MCF 10A (cell line): ENCODE measurements at regions not wholly inside any gene's neighbourhood (a gene's known extent, or its start where the extent isn't known, plus 50 kb on each side); places are given as distances from the start of the nearest gene placed in this dataset.

Experiments used
- BruUV-seq: library from RNA; stranded (reverse); fragments of 400-500 nt; replicated peaks from 2 replicates; lab custom pipeline; 2021; lab: Mats Ljungman, UMichigan
- CTCF ChIA-PET: fragments of 300-600 bp; sonication (Branson Sonifier 250); formaldehyde crosslinking; extraction: SDS; loops from one replicate; lab custom pipeline; 2021; ENCODE audit warnings: antibody characterized with exemption, inconsistent platforms; lab: Yijun Ruan, JAX
- POLR2A ChIA-PET: fragments of 300-600, 350-650 bp; sonication (Branson Sonifier 250); formaldehyde crosslinking; extraction: SDS; loops from one replicate; lab custom pipeline; 2020; ENCODE audit warnings: antibody characterized with exemption, inconsistent platforms; lab: Yijun Ruan, JAX
- DNase-seq: peaks from one replicate; pipeline ENCODE4 v3.0.0-alpha.2; 2018; ENCODE audit not compliant: unreplicated experiment
- H3K27ac Mint-ChIP-seq: one replicate; pipeline ENCODE4 v1.8.0; 2022; ENCODE audit warnings: mild to moderate bottlenecking, low read depth, mixed read lengths; ENCODE audit not compliant: unreplicated experiment
- H3K27me3 Mint-ChIP-seq: one replicate; pipeline ENCODE4 v1.8.0; 2022; ENCODE audit warnings: mixed read lengths; ENCODE audit not compliant: insufficient read depth, unreplicated experiment
- H3K36me3 Mint-ChIP-seq: one replicate; pipeline ENCODE4 v1.8.0; 2022; ENCODE audit warnings: mild to moderate bottlenecking, moderate library complexity, mixed read lengths; ENCODE audit not compliant: insufficient read depth, unreplicated experiment
- H3K4me1 Mint-ChIP-seq: one replicate; pipeline ENCODE4 v1.8.0; 2022; ENCODE audit warnings: mixed read lengths; ENCODE audit not compliant: insufficient read depth, unreplicated experiment
- H3K4me3 Mint-ChIP-seq: one replicate; pipeline ENCODE4 v1.8.0; 2022; ENCODE audit warnings: mild to moderate bottlenecking, moderate library complexity, mixed read lengths; ENCODE audit not compliant: unreplicated experiment
- H3K9me3 Mint-ChIP-seq: one replicate; pipeline ENCODE4 v1.8.0; 2022; ENCODE audit warnings: mixed read lengths; ENCODE audit not compliant: unreplicated experiment
- intact Hi-C: fragments of 100-400 bp; cut with micrococcal nuclease; formaldehyde crosslinking; loops from 2 replicates; pipeline ENCODE4 v1.14.1; 2022
- TF ChIP-seq, protein P1 (sequence below): fragments of 200-600 bp; IDR thresholded peaks from one replicate; pipeline ENCODE4 v1.8.0; 2022; ENCODE audit warnings: antibody characterized with exemption, mild to moderate bottlenecking; ENCODE audit not compliant: unreplicated experiment

DNA sequence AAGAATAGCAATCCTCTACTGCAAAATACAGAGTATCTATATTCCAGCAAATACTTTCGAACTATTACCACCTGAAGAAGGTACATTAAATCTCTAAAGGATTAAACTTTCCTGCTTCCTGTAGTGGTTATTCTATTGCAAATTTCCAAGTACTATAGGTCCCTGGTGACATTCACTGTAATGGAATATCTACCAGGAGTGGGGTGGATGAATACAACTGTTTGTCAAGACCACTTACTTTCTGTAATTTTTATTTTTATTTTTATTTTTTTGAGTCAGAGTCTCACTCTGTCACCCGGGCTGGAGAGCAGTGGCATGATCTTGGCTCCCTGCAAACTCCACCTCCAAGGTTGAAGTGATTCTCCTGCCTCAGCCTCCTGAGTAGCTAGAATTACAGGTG, 389.5 kb downstream of the TMEM114 start:
- Mint-ChIP-seq H3K36me3 (no peaks in the 10 kb centered on the region), H3K27me3 (no peaks in the 10 kb centered on the region), H3K4me3 (no peak overlapping the region), H3K9me3 (peaks cover 12% of the 10 kb centered on the region), H3K4me1 (no peaks in the 10 kb centered on the region), H3K27ac (no peak overlapping the region)
- TF ChIP-seq, protein P1, sequence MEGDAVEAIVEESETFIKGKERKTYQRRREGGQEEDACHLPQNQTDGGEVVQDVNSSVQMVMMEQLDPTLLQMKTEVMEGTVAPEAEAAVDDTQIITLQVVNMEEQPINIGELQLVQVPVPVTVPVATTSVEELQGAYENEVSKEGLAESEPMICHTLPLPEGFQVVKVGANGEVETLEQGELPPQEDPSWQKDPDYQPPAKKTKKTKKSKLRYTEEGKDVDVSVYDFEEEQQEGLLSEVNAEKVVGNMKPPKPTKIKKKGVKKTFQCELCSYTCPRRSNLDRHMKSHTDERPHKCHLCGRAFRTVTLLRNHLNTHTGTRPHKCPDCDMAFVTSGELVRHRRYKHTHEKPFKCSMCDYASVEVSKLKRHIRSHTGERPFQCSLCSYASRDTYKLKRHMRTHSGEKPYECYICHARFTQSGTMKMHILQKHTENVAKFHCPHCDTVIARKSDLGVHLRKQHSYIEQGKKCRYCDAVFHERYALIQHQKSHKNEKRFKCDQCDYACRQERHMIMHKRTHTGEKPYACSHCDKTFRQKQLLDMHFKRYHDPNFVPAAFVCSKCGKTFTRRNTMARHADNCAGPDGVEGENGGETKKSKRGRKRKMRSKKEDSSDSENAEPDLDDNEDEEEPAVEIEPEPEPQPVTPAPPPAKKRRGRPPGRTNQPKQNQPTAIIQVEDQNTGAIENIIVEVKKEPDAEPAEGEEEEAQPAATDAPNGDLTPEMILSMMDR: no peak
- POLR2A ChIA-PET: no interaction called here
- no peak for DNase-seq
- BruUV-seq: no TSS peak
- CTCF ChIA-PET: no interaction called here
- intact Hi-C loops: no loop called here

DNA sequence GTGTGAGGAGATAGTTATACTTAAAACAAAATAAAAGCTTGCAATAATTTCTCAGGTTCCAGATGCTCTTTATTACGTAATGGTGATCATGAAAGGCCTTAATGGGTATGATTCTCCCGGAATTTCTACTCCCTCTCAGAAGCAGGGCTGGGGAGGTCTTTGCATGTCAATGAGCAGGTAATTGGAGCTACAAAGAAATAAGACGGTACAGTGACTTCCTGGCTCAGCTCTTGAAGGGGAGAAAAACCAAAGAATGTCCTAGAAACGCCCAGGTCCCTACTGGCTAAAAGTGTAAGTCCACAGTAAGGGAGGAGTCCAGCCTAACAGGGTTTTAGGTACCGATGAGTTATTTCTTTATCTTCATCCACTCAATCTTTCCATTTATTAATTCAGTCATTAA, 390.9 kb downstream of the TMEM114 start:
- CTCF ChIA-PET: no interaction called here
- H3K4me1 Mint-ChIP-seq: no peaks in the 10 kb centered on the region

DNA sequence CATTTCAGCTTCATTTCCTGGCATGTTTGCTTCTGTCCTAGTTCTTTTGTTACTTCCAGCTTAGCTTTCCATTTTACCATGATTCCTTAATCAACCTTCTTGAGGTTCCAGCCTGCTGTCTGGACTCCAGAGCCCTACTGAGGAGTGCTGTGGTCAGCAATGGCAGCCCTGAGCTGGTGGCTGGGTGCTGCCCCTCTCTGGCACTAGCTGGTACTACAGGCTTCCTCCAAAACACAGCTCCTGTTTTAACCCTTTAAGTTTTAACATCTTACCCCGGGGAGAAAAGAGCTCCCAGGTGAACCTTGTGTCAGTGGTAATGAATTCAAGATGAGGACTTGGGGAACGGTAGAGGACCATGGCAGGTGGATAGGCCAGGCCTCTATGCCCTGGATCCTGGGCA, 395.5 kb downstream of the TMEM114 start:
- no peak overlapping the region for H3K27ac Mint-ChIP-seq
- TF ChIP-seq, protein P1: no peak
- no TSS peak for BruUV-seq
- CTCF ChIA-PET: interaction anchor here (1.1 kb wide), 1 partner anchor 1513 kb away, joined by 3 read pairs; no protein-coding TSS in a partner anchor
- intact Hi-C loops: no loop called here
- no peak overlapping the region for H3K4me3 Mint-ChIP-seq
- no peaks in the 10 kb centered on the region for H3K27me3 Mint-ChIP-seq
- H3K9me3 Mint-ChIP-seq: peaks cover 16% of the 10 kb centered on the region
- no peaks in the 10 kb centered on the region for H3K4me1 Mint-ChIP-seq
- POLR2A ChIA-PET: no interaction called here
- DNase-seq: no peak
- no peaks in the 10 kb centered on the region for H3K36me3 Mint-ChIP-seq

More for the DNA sequence above, 390.9 kb downstream of the TMEM114 start:
- H3K4me3 Mint-ChIP-seq: no peak overlapping the region
- no peak overlapping the region for H3K27ac Mint-ChIP-seq
- no TSS peak for BruUV-seq
- intact Hi-C loops: no loop called here
- TF ChIP-seq, protein P1: no peak
- POLR2A ChIA-PET: no interaction called here
- no peaks in the 10 kb centered on the region for H3K36me3 Mint-ChIP-seq
- no peaks in the 10 kb centered on the region for H3K27me3 Mint-ChIP-seq
- H3K9me3 Mint-ChIP-seq: peaks cover 8% of the 10 kb centered on the region
- DNase-seq: no peak

DNA sequence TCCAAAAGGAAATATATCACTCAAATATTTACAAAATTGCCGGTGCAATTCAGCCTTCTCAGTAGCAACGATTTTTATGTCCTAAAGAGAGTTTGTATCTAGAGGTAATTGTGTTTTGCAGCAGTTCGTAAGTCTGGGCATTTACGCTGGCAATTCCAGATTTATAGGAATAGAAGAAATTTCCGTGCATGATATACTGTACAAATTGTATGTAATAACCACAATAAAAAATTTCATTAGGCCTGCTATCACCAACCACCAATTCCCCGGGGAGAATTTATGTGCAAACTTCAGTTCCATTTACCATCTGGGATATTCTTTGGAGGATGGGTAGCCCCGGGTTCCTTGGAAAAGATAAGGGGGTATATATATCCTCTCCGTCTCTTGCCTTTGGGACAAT, 401.5 kb downstream of the TMEM114 start:
- Mint-ChIP-seq H3K4me1 (no peaks in the 10 kb centered on the region), H3K27ac (no peak overlapping the region), H3K36me3 (no peaks in the 10 kb centered on the region), H3K27me3 (no peaks in the 10 kb centered on the region), H3K4me3 (no peak overlapping the region), H3K9me3 (peaks cover 31% of the 10 kb centered on the region)
- TF ChIP-seq, protein P1: no peak
- no peak for DNase-seq
- POLR2A ChIA-PET: no interaction called here
- CTCF ChIA-PET: interaction anchor here (0.6 kb wide), 1 partner anchor 1209 kb away, joined by 3 read pairs; no protein-coding TSS in a partner anchor
- BruUV-seq: no TSS peak
- intact Hi-C loops: no loop called here
